ENCODE measurements at regions not wholly inside any gene's neighbourhood (a gene's known extent, or its start where the extent isn't known, plus 50 kb on each side); places are given as distances from the start of the nearest gene placed in this dataset.

DNA sequence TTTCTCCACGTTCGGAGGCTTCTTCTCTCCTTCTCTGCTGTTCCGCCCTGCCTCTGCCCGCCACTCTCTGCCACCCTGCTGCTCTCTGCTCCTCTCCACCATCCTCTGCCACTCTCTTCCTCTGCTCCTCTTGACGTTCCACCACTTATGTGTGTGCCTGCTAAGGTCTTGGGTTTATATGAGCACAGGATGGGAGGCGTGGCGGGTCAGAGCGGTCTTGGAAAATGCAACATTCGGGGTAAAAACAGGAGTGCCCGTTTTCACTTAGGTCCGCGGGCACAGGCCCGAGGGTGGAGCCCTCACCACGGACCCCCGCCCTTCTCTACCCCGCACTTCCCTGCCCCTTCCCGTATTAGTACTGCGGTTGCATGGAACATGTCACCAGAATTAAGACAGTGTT lies 114.4 kb upstream of the FBXL7 start:
- H3K4me3 ChIP-seq (ENCODE audit: low read depth, low read length), result no peak overlapping the region
- TF ChIP-seq, protein P1, sequence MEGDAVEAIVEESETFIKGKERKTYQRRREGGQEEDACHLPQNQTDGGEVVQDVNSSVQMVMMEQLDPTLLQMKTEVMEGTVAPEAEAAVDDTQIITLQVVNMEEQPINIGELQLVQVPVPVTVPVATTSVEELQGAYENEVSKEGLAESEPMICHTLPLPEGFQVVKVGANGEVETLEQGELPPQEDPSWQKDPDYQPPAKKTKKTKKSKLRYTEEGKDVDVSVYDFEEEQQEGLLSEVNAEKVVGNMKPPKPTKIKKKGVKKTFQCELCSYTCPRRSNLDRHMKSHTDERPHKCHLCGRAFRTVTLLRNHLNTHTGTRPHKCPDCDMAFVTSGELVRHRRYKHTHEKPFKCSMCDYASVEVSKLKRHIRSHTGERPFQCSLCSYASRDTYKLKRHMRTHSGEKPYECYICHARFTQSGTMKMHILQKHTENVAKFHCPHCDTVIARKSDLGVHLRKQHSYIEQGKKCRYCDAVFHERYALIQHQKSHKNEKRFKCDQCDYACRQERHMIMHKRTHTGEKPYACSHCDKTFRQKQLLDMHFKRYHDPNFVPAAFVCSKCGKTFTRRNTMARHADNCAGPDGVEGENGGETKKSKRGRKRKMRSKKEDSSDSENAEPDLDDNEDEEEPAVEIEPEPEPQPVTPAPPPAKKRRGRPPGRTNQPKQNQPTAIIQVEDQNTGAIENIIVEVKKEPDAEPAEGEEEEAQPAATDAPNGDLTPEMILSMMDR (IDR thresholded peaks at IDR 0.05; ENCODE audit: insufficient read depth, low read depth, low read length), result no peak
- DNase-seq (ENCODE audit: low read depth), result no peak

DNA sequence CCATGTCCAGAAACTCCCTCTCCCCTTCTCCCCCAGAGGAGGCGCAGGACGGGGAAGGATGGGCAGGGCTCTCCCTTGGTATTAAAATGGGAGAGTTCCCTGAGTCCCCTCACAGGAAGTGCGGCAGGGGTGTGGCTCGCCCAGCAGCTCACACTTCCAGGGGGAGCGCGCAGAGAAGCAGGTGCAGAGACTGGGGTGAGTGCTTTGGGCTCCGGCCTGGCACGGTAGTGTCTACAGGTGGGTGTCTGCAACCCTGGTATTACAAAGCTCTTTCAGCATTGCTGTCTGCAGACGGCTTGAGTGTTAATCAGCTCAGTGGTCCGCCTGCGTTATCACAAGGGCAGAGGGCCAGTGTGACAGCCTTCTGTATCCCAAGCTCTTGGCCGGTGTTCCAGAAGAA lies 114.9 kb upstream of the FBXL7 start:
- no peak overlapping the region for H3K4me3 ChIP-seq (ENCODE audit: low read depth, low read length)
- DNase-seq (ENCODE audit: low read depth), result no peak
- TF ChIP-seq, protein P1 (IDR thresholded peaks at IDR 0.05; ENCODE audit: insufficient read depth, low read depth, low read length), result no peak

DNA sequence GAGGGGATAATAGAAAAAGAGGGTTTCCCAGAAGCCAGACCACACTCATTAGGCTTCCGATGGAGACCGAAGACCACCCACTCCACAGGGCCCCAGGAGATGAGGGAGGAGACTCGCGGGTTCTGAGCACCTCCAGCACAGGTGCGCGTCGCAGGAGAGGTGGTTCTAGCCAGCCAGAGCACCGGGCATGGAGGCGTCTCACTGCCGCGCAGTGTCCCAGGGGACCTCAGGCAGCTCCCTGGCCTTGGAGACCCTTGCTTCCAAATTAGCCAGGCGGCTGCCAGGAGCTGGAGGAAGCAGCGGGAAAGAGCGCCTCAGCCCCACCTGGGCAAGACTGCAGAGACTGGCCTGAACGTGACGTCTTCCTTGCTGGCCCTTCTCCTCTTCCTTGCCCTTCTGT lies 115.4 kb upstream of the FBXL7 start:
- DNase-seq (ENCODE audit: low read depth), result no peak
- TF ChIP-seq, protein P1 (IDR thresholded peaks at IDR 0.05; ENCODE audit: insufficient read depth, low read depth, low read length), result no peak
- no peak overlapping the region for H3K4me3 ChIP-seq (ENCODE audit: low read depth, low read length)

DNA sequence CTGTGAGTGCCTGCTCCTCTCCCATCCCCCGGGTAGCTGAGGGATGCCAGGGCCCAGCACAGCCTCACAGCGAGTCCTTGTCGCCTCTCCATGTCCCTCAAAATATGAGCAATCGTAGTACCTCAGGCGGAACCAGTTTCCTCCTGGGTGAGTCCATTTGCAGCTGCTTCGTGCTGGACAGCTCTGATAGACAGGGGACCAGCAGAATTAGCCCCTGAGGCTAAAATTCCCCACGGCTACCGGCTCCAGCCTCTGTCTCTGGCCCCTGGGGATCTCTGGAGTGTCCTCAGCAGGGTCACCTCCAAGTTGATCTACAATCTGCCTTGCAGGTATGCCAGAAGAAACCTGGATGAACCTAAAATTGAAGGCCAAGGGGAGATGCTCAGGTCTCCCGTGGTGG lies 115.8 kb upstream of the FBXL7 start:
- DNase-seq (ENCODE audit: low read depth), result no peak

DNA sequence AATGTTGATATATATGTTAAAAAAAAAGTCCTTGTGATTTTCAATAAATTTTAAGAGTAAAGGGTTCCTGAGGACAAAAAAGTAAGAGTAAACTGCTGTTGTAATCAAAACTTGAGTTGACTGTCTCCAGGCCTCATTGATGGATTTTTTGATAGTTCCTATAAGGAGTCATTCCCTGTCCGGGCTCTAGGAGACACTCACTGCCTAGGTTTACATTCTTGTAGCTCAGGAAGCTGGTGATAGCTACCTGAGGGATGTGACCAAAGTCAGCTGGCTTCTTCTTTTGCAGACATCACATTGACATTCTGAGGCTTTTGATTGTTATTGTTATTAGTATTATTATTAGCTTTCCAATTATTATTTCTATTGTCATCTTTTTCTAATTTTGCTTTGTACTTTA lies 116.5 kb upstream of the FBXL7 start:
- no peak overlapping the region for H3K4me3 ChIP-seq (ENCODE audit: low read depth, low read length)
- DNase-seq (ENCODE audit: low read depth), result peak; percentile 14
- TF ChIP-seq, protein P1 (IDR thresholded peaks at IDR 0.05; ENCODE audit: insufficient read depth, low read depth, low read length), result peak; percentile 45

More for the DNA sequence above, 115.8 kb upstream of the FBXL7 start:
- TF ChIP-seq, protein P1 (IDR thresholded peaks at IDR 0.05; ENCODE audit: insufficient read depth, low read depth, low read length), result no peak
- H3K4me3 ChIP-seq (ENCODE audit: low read depth, low read length), result no peak overlapping the region

DNA sequence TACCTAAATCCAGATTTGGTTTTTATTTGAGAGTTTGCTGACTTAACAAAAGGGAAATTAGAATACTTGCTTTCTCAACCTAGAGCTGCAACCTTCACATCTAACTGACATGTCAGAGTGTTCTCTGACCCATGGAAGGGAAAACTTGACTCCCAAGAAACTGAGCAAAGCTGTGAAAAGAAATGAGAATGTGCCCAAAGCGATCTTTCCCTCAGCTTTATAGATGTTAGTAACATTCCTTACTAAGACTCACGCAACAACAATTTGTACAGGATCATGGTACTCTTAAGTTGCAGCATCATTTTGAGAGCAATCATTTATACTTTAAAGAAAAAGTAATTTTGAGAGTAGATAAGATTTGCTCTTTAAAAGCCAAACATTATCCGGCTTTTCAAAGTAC lies 117.0 kb upstream of the FBXL7 start:
- DNase-seq (ENCODE audit: low read depth), result no peak
- TF ChIP-seq, protein P1 (IDR thresholded peaks at IDR 0.05; ENCODE audit: insufficient read depth, low read depth, low read length), result no peak
- no peak overlapping the region for H3K4me3 ChIP-seq (ENCODE audit: low read depth, low read length)

DNA sequence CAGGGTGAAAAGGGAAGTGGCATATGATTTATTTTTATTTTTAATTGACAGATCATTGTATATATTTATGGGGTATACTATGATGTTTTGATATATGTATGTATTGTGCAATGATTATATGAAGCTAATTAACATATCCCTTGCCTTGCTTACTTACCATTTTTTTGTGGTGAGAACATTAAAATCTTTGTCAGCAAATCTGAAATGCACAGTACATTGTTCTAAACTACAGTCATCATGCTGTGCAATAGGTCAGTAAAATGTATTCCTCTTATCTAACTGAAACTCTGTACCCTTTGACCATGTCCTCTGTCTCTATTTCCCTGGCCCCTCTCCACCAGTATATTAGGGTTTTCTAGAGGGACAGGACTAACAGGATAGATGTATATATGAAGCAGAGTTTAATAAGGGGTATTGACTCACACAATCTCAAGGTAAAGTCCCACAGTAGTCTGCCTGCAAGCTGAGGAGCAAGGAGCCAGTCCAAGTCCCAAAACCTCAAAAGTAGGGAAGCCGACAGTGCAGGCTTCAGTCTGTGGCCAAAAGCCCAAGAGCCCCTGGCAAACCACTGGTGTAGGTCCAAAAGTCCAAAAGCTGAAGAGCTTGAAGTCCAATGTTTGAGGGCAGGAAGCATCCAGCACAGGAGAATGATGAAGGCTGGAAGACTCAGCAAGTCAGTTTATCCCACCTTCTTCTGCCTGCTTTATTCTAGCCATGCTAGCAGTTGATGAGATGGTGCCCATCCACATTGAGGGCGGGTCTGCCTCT lies 122.2 kb upstream of the FBXL7 start:
- no peak overlapping the region for H3K4me3 ChIP-seq (ENCODE audit: low read depth, low read length)
- DNase-seq (ENCODE audit: low read depth), result no peak
- TF ChIP-seq, protein P1 (IDR thresholded peaks at IDR 0.05; ENCODE audit: insufficient read depth, low read depth, low read length), result no peak

Data from fibroblast of villous mesenchyme (primary cell).